ENCODE measurements at regions not wholly inside any gene's neighbourhood (a gene's known extent, or its start where the extent isn't known, plus 50 kb on each side); places are given as distances from the start of the nearest gene placed in this dataset.
"Not testable (repeated sequence)": the region's sequence is repeated elsewhere in the genome, so short reads cannot be mapped to it uniquely, and the experiment has no call there.

DNA sequence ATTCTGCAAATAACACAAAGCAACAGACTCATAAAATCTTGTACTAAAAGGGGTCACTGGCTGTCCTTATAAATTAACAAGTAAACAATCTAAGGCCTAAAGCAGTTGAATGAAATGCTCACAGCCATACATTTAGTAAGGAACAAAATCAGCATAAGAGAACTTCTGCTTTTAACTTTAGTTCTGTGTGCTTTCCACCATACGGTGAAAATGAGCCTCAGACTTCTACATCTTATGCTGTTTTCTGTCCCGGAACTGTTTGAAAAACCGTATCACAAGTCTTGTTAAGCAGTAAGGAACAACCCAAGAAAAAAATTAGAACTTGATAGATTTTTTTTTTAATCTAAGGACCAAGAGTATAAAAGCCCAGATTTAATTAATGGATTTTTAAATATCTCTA, 549.1 kb upstream of the MIR17HG start:
- DNase-seq = no peak

DNA sequence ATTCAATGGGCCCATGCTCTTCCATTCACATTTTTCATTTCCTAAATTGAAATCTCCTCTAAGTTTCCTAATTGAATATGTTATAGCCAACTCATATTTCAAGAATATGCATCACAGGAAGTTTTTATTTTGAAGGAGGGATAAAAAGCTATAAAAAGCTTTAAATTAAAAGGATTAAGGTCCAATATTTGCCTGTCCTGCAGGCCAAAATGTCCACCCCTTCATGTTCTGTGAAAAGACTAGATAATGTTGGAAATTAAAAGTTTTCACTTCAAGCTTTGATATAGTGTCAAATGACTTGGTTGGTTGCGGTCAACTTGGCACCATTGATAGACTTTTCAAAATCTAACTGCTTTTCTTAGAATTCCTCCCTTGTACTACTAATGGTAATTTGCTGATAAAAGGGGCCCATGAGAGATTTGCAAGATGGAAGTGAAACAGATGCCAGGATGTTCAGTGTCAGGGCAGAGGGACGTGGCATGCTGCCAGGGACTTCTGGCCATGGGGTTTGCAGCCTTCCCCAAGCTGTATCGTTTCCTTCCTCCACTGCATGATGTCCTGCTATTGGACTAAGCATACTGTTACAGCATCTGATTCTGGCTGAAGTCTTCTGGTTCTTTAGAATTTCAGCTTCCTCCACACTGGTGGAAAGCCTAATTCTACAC, 547.3 kb upstream of the MIR17HG start:
- DNase-seq = peak; percentile 2

DNA sequence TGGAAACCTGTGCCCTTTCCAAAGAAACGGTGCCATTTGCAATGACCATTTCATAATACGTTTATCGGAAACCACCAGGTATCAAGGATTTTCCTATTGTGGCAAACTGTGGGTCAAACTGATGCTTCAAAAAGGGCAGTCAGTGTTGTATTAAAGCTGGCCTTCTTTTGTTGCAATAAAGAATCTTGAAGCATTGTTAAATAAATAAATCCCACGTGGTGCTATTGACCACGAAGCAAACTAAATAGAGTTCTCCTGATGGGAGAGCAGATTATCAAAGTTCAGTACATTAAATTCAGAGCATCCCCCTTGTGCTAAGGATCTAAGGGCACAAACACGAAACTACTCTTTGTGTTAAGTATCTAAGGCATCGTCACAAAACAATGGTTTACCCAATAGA, 545.9 kb upstream of the MIR17HG start:
- no peak for DNase-seq

DNA sequence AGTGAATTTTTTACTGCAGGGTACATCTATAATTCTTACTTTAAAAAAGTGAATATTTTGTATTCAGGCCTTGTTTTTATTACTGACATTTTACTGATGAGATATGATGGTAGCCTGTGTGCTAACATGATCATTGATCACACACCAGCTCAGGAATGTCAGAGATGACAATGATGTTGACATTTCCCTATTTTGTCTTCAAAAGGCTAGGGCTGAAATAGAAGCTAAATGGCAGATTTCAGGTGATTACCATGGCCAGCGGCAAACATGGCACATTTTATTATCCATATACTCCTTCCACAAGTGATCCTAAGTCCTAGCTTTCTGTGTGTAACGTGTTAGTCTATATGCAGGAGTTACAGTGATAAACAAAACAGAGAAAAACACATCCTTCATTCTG, 544.3 kb upstream of the MIR17HG start:
- DNase-seq = no peak

DNA sequence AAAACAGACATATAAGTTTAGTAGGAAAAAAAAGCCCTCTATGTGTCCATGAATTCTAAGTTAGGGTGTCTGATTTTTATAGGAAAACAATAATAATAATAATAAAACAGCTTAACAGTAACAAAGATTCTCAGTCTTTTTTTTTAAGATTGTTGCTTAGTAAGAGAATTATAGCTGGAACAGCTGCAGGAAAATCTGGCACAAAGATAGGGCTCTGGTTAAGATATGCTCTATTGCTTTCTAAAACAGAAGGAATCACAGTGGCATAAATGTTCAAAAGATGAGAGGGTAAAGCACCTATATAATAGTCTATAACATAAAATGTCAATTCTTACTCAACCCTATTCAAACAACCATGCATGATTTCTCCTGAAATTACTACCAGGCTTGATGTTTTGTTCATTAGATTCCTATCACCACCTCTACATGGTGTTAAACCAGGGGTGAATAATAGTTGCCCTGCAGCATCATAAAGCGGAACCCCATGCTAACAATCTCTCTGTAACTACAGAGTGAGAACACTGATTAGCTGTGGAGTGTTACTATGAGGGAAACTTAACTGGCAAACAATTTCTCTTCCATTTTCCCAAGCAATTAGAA, 541.4 kb upstream of the MIR17HG start:
- DNase-seq = no peak

GRCh38 chr13:90806892-90807291, 540.6 kb upstream of the MIR17HG start:
- DNase-seq = no peak

DNA sequence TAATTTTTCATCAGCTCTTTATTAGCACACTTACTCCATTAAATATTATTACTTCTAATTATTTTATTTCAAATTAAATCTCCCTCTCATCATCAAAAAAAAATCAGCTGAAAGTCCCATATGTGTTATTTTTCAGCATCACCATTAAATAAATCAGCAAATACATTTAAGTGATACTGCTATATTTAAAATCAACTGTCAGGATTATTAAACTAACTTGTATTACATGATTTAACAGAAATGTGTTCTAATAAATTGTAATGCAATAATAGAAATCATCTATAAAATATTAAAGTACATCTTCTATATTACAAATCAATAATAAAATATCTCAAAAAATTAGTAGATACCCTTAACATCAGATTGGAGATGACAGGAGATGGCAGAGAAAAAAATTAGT, 538.6 kb upstream of the MIR17HG start:
- no peak for DNase-seq

DNA sequence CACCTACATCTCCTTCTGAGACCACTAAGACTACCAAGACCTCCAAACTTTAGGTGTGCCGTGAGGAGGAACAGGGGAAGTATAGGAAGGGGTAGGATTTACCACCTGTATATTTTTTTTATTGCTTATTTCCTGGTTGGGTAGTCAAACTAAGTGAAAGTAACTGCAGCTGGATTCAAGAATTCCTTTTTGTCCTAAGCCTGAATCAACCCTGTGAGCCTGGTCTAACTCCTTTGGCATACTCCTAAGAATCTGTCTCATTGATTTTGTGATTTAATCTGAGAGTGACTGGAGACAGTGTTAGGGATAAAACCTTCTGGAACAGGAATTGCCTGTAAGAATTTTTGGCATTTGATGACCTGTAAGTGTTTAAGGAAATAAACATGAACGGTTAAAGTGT, 523.5 kb upstream of the MIR17HG start:
- DNase-seq = no peak

GRCh38 chr13:90826688-90827087, 520.8 kb upstream of the MIR17HG start:
- no peak for DNase-seq

- DNase-seq = no peak
Measured at GRCh38 chr13:90830782-90831181, 516.7 kb upstream of the MIR17HG start.

DNA sequence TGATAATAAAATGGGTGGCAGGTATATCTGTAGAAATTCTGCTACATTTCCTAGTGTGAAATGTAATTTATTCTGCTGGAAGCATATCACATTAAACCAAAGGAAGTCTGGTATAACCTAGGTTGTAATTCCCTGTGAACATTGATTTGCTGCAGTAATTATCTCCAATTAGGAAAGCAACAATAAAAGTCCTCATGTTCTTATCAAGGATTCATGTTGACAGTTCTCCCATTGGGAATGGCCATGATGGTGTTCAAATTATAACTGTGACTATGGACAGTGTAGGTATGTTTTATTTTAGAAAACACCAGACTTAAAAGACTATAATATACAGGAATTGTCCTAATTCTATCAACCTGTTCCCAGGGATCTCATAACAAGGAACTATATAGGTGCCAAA, 513.5 kb upstream of the MIR17HG start:
- DNase-seq = no peak

DNA sequence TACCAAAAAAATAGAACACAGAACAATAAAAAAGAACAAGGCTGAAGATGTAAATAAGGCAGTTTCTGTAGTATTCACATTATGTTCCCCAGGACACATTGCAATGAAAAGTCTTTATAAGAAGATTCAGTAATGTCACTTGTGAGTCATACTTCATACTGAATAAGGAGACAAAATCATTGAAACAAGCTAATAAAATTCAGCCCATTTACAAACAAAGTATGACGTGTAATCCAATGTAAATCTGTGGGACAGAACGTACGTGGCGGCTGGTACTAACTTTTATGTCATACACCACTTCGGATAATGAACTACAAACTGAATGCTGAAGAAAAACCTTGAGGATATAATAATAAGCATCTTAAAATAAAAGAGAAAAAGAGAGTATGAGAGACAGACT, 512.8 kb upstream of the MIR17HG start:
- DNase-seq = no peak

DNA sequence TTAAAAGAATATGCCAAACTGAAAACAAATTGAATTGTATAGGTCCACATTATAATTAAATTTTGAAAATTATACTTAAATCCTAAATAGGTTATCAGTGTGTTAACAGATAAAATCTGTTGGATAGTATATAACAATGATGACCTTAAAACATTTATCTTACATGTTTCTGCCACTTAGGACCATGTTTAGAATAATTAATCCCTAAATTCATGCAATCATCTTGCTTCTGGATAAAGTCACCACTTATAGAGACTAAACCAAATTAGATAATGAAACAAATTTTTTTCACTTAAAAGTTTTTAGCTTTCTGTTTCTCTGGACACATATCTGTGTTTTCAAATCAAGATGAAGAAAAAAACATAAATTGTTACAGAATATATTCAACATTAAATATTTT, 511.7 kb upstream of the MIR17HG start:
- DNase-seq = no peak

DNA sequence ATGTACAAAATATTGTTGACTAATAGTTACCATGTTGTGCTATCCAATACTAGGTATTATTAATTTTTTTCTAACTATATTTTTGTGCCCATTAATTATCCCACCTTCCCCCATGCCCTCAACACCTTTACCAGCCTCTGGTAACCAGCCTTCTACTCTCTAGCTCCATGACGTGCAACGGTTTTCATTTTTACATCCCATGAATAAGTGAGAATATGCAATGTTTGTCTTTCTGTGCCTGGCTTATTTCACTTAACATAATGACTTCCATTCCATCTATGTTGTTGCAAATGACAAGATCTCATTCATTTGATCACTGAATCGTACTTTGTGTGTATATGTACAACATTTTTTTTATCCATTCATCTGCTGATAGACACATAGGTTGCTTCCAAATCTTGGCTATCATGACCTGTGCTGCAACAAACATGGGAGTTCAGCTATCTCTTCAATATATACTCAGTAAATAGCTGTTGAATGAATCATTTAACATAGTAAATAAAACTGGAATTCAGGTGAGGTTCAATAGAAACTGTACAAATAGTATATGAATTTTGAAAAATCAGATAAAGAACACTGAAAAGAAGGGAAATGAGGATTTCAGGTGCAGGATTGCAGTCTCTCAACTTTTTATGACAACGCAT, 509.0 kb upstream of the MIR17HG start:
- DNase-seq = no peak

DNA sequence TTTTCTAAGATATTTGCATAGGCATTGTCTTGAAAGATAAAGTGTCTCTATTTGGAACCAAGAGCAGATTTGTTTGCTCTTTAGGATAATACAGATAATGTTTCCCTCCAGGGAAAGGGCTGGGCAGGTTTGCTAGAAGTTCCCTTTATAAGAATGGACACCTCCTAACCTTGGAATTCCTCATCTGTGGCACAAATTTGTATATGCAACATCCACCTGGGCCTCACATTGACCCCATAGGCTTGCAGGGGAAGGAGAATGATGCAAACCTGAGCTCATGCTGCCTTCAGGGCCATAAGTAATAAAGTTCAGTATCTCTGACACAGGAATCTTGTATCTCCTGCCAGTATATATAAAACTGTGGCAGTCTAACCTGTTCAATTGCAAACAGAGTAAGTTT, 508.4 kb upstream of the MIR17HG start:
- DNase-seq = no peak

DNA sequence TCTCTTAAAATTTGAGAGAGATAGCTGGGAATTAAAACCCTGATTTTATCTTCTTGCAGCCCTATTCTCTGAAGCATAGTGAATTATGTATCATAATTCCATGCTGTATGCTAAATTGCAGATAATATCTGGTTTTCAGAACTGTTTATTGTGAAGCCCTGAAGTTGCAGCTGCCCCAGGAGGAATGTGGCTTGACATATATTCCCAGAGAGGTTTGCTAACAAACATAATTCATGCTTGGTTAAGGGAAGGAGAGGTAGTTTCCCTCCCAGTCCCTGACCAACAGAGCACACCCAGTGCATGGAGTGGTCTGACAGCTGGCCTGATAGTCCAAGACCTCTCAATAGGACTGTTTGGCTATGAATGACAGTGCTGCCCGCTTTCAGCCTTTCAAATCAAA, 500.6 kb upstream of the MIR17HG start:
- no peak for DNase-seq

GRCh38 chr13:90853666-90854065, 493.8 kb upstream of the MIR17HG start:
- DNase-seq = not testable (repeated sequence)

DNA sequence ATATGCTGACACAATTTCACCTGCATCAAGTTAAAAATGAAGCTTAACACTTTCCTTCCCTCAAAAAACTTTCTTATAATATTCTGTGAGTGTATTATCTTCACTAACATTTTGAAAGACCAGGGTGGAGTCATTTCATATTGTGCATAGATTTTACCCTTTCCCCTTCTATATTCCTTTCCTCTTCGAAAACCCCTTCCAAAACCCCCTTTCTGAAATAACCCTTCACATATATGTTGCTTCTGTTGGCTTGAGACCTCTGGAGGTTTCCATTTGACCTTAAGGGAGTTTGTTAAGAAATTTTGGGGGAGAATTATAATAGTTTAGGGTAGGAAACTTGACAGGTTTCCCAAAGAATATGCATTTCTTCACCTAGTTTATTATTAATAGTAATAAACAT, 489.6 kb upstream of the MIR17HG start:
- no peak for DNase-seq

DNA sequence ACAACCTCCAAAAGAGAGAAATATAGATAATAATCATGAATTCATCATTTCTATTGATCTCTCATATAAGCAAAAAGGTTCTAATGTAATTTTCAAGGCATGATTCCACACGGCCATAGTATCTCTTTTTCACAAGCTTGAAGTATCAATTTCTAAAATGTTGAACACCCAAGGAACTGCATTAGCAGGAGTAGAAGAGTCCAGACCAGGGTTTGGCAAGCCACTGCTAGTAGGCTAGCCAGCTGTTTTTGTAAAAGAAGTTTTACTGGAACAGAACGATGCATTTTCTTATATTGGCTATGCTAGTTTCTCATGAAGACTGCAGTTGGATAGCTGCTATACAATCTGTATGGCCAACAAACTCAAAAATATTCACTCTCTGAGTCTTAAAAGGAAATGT, 481.5 kb upstream of the MIR17HG start:
- no peak for DNase-seq

GRCh38 chr13:90867336-90867683, 480.2 kb upstream of the MIR17HG start:
- peak; percentile 7 for DNase-seq

DNA sequence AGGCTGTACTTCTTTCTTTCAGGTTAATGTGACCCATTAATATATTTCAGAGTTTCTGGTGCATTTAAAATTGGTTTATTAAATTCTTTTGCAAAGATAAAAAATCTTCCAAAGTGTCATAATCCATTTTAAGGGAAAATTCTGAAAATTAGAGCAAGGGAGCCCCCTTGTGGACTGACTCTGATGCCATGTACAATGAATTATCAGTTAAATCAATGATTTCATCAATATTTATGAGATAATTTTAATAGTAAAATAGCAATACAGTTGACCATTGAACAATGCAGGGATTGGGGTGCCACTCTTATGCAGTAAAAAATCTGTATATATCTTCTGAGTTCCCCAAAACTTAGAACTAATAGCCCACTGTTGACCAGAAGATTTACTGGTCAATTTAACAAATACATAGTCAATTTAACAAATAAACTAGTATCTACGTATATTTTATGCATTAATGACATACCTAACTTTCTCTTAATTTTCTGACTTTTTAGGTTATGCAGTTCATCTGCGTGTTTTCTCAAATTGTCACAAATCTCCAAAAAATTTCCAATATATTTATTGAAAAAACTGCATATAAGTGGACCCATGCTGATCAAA, 479.1 kb upstream of the MIR17HG start:
- DNase-seq = no peak

- no peak for DNase-seq
Measured at GRCh38 chr13:90869580-90869979, 477.9 kb upstream of the MIR17HG start.

DNA sequence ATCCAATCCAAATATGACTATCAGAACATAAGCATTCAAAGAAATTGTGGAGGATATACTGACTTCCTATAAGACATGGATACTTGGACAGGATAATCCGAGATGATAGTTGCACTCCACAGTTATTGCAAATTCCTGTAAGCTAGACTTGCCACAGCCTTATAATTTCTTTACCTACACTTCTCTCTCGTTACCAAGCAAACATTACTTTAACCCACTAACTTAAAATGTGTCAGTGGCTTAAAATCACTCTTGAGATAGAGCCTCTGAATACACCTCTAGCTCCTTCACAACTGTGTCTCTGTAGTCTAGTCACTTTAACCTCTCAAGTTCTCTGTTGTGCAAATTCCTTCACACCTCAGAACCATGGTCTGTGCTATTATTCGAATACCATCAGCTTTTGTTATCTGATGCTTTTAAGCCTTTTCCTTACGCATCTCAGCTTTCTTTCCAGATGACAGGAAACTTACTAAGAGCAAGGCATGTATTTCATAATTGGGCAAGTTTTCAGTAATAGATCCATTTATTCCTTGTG, 474.9 kb upstream of the MIR17HG start:
- DNase-seq = no peak

GRCh38 chr13:90880790-90881189, 466.7 kb upstream of the MIR17HG start:
- DNase-seq = no peak

Measured in CD4-positive, alpha-beta T cell treated with Interleukin-21 for 1 hour (primary cell).